Pancreas (tissue), 10 donors: ENCODE measurements at regions not wholly inside any gene's neighbourhood (a gene's known extent, or its start where the extent isn't known, plus 50 kb on each side); places are given as distances from the start of the nearest gene placed in this dataset.

Experiments used
- ATAC-seq, 4 donors: fragments of 200-7000 bp; cut with Tn5 transposase; one replicate each; pipeline versions ENCODE4 v1.8.0 to v1.9.1; 2020; ENCODE audit warnings: mild to moderate bottlenecking in 4 of 4, moderate library complexity in 4 of 4
- DNase-seq, 6 donors: peaks; one replicate each; pipeline ENCODE4 v3.0.0-alpha.2; 2020
- FAIRE-seq: peaks from 2 replicates; lab custom pipeline; 2012; peaks lifted over from hg19 to GRCh38; lab: Jason Lieb, UNC
- H3K27ac ChIP-seq, 4 donors: fragments of 200-600 bp; sonication (generic); 1 replicate in 3 of 4; 2 replicates in 1 of 4; pipeline versions ENCODE4 v1.5.0 to v1.8.0; 2020
- H3K27me3 ChIP-seq, 4 donors: fragments of 200-600 bp; one replicate each; pipeline ENCODE4 v1.8.0; 2021
- H3K36me3 ChIP-seq, 3 donors: fragments of 200-600 bp; sonication (generic) in 1 of 3; one replicate each; pipeline versions ENCODE4 v1.5.0 to v1.8.0; 2020 to 2021
- H3K4me1 ChIP-seq, 3 donors: fragments of 200-600 bp; one replicate each; pipeline ENCODE4 v1.8.0; 2021
- H3K4me3 ChIP-seq, 4 donors: fragments of 200-600 bp; sonication (generic) in 2 of 4; one replicate each; pipeline versions ENCODE4 v1.5.0 to v1.8.0; 2020 to 2021
- H3K9me3 ChIP-seq, 4 donors: fragments of 200-600 bp; one replicate each; pipeline ENCODE4 v1.8.0; 2021
- CTCF ChIP-seq, 4 donors: fragments of 200-600 bp; sonication (generic) in 3 of 4; IDR thresholded peaks; one replicate each; pipeline versions ENCODE4 v1.5.0 to v1.8.0; 2021; ENCODE audit warnings: antibody characterized with exemption in 4 of 4
- WGBS, 2 donors: extraction: QIAGEN DNeasy Blood & Tissue Kit; methylation state at CpG; one replicate each; pipeline ENCODE4 v1.1.7; 2013; 5-methylcytosine and 5-hydroxymethylcytosine counted together
- intact Hi-C, 3 donors: fragments of 100-400 bp; cut with DNase I; formaldehyde crosslinking; loops; one replicate each; pipeline versions ENCODE4 v1.11.1 to v1.14.2; 2022
- donor health status: healthy with polysubstance abuse.
- donor health status: DM: no; HTN: no; CAD: no; lungs with moderate emphysema.
- donor health status: DM: no; HTN: no; CAD: no.
- donor health status: control.
- donor health status: control.
- donor health status: Bipolar disorder and iron deficiency.
- donor health status: DM: yes; HTN: yes; CAD: no.
- donor health status: DM: no; HTN: no; CAD: no.
- donor health status: DM: no; HTN: no; CAD: no.
- donor health status: DM: yes; HTN: yes; CAD: no.

- FAIRE-seq: no peak
- H3K27ac ChIP-seq: no peak overlapping the region
- H3K4me1 ChIP-seq: no peaks in the 10 kb centered on the region
- no peaks in the 10 kb centered on the region for H3K27me3 ChIP-seq
- no peak for TF ChIP-seq CTCF (IDR thresholded peaks at IDR 0.05)
- H3K4me3 ChIP-seq: no peak overlapping the region
- H3K36me3 ChIP-seq: no peaks in the 10 kb centered on the region
- ATAC-seq: no peak
- no peak for DNase-seq
- intact Hi-C loops: no loop called here
- 63 to 73% methylated on average over 4 of the region's 4 CpGs for WGBS, 2 donors
- no peaks in the 10 kb centered on the region for H3K9me3 ChIP-seq
These were observed 274.6 kb upstream of the TBX3 start for GRCh38 chr12:114958538-114958937.

- Histone ChIP-seq H3K36me3 (no peaks in the 10 kb centered on the region), H3K27ac (no peak overlapping the region), H3K4me3 (no peak overlapping the region), H3K9me3 (no peaks in the 10 kb centered on the region), H3K27me3 (no peaks in the 10 kb centered on the region), H3K4me1 (no peaks in the 10 kb centered on the region)
- TF ChIP-seq CTCF (IDR thresholded peaks at IDR 0.05): no peak
- intact Hi-C loops: no loop called here
- no peak for DNase-seq
- FAIRE-seq: no peak
- WGBS, 2 donors: 50 to 67% methylated on average over 5 of the region's 5 CpGs
- ATAC-seq: no peak
These were observed 273.2 kb upstream of the TBX3 start for GRCh38 chr12:114957225-114957624.

- no peaks in the 10 kb centered on the region for H3K27me3 ChIP-seq
- H3K4me3 ChIP-seq: no peak overlapping the region
- no peaks in the 10 kb centered on the region for H3K9me3 ChIP-seq
- no peak for ATAC-seq
- no peak overlapping the region for H3K27ac ChIP-seq
- FAIRE-seq: no peak
- intact Hi-C loops: no loop called here
- no peaks in the 10 kb centered on the region for H3K36me3 ChIP-seq
- H3K4me1 ChIP-seq: no peaks in the 10 kb centered on the region
- TF ChIP-seq CTCF (IDR thresholded peaks at IDR 0.05): no peak
- WGBS, 2 donors: 60 to 66% methylated on average over 2 of the region's 2 CpGs
- DNase-seq: no peak
These were observed 271.5 kb upstream of the TBX3 start for GRCh38 chr12:114955414-114956014.

- no peak for ATAC-seq
- WGBS, 2 donors: 79 to 83% methylated on average over 6 of the region's 6 CpGs
- no peak for DNase-seq
These were observed 270.6 kb upstream of the TBX3 start for GRCh38 chr12:114954511-114955055.

More at GRCh38 chr12:114954511-114955055, 270.6 kb upstream of the TBX3 start:
- Histone ChIP-seq H3K4me3 (no peak overlapping the region), H3K27me3 (no peaks in the 10 kb centered on the region), H3K36me3 (no peaks in the 10 kb centered on the region), H3K9me3 (no peaks in the 10 kb centered on the region), H3K27ac (no peak overlapping the region), H3K4me1 (no peaks in the 10 kb centered on the region)
- no peak for TF ChIP-seq CTCF (IDR thresholded peaks at IDR 0.05)
- intact Hi-C loops: no loop called here
- no peak for FAIRE-seq
